ENCODE measurements at regions not wholly inside any gene's neighbourhood (a gene's known extent, or its start where the extent isn't known, plus 50 kb on each side); places are given as distances from the start of the nearest gene placed in this dataset.
"Not testable (repeated sequence)": the region's sequence is repeated elsewhere in the genome, so short reads cannot be mapped to it uniquely, and the experiment has no call there.

GRCh38 chr14:46444666-46445065, 206.9 kb downstream of the RPL10L start:
- no peak for DNase-seq (ENCODE audit: low read depth in 2 of 2)

- no peak for DNase-seq (ENCODE audit: low read depth in 2 of 2)
These were observed 218.2 kb downstream of the RPL10L start for GRCh38 chr14:46433381-46433780.

GRCh38 chr14:46432516-46432915, 219.1 kb downstream of the RPL10L start:
- DNase-seq (ENCODE audit: low read depth in 2 of 2): no peak

- no peak for DNase-seq (ENCODE audit: low read depth in 2 of 2)
These were observed 234.5 kb downstream of the RPL10L start for GRCh38 chr14:46417066-46417465.

- DNase-seq (ENCODE audit: low read depth in 2 of 2): no peak
These were observed 246.4 kb downstream of the RPL10L start for GRCh38 chr14:46404865-46405811.

- DNase-seq (ENCODE audit: low read depth in 2 of 2): not testable (repeated sequence)
These were observed 249.4 kb downstream of the RPL10L start for GRCh38 chr14:46402001-46402690.

GRCh38 chr14:46401066-46401465, 250.5 kb downstream of the RPL10L start:
- no peak for DNase-seq (ENCODE audit: low read depth in 2 of 2)

GRCh38 chr14:46399049-46399448, 252.5 kb downstream of the RPL10L start:
- no peak for DNase-seq (ENCODE audit: low read depth in 2 of 2)

GRCh38 chr14:46384611-46385010, 267.0 kb downstream of the RPL10L start:
- no peak for DNase-seq (ENCODE audit: low read depth in 2 of 2)

GRCh38 chr14:46381674-46382073, 269.9 kb downstream of the RPL10L start:
- DNase-seq (ENCODE audit: low read depth in 2 of 2): no peak

GRCh38 chr14:46378248-46378647, 273.3 kb downstream of the RPL10L start:
- no peak for DNase-seq (ENCODE audit: low read depth in 2 of 2)

GRCh38 chr14:46377305-46377704, 274.3 kb downstream of the RPL10L start:
- DNase-seq (ENCODE audit: low read depth in 2 of 2): no peak

- DNase-seq (ENCODE audit: low read depth in 2 of 2): no peak
These were observed 282.2 kb downstream of the RPL10L start for GRCh38 chr14:46369391-46369790.

GRCh38 chr14:46368275-46368674, 283.3 kb downstream of the RPL10L start:
- DNase-seq (ENCODE audit: low read depth in 2 of 2): no peak

GRCh38 chr14:46352844-46353243, 298.7 kb downstream of the RPL10L start:
- DNase-seq (ENCODE audit: low read depth in 2 of 2): no peak

GRCh38 chr14:46344327-46344937, 307.1 kb downstream of the RPL10L start:
- peak in 1 of 2 donors; percentile 11 for DNase-seq (ENCODE audit: low read depth in 2 of 2)

- no peak for DNase-seq (ENCODE audit: low read depth in 2 of 2)
These were observed 325.8 kb downstream of the RPL10L start for GRCh38 chr14:46325777-46326176.

GRCh38 chr14:46325157-46325556, 326.4 kb downstream of the RPL10L start:
- DNase-seq (ENCODE audit: low read depth in 2 of 2): no peak

GRCh38 chr14:46323404-46323762, 328.2 kb downstream of the RPL10L start:
- no peak for DNase-seq (ENCODE audit: low read depth in 2 of 2)

GRCh38 chr14:46322730-46323403, 328.7 kb downstream of the RPL10L start:
- no peak for DNase-seq (ENCODE audit: low read depth in 2 of 2)

- DNase-seq (ENCODE audit: low read depth in 2 of 2): no peak
These were observed 329.5 kb downstream of the RPL10L start for GRCh38 chr14:46322076-46322475.

- no peak for DNase-seq (ENCODE audit: low read depth in 2 of 2)
These were observed 345.3 kb downstream of the RPL10L start for GRCh38 chr14:46306267-46306666.
